ENCODE measurements at regions not wholly inside any gene's neighbourhood (a gene's known extent, or its start where the extent isn't known, plus 50 kb on each side); places are given as distances from the start of the nearest gene placed in this dataset.

DNA sequence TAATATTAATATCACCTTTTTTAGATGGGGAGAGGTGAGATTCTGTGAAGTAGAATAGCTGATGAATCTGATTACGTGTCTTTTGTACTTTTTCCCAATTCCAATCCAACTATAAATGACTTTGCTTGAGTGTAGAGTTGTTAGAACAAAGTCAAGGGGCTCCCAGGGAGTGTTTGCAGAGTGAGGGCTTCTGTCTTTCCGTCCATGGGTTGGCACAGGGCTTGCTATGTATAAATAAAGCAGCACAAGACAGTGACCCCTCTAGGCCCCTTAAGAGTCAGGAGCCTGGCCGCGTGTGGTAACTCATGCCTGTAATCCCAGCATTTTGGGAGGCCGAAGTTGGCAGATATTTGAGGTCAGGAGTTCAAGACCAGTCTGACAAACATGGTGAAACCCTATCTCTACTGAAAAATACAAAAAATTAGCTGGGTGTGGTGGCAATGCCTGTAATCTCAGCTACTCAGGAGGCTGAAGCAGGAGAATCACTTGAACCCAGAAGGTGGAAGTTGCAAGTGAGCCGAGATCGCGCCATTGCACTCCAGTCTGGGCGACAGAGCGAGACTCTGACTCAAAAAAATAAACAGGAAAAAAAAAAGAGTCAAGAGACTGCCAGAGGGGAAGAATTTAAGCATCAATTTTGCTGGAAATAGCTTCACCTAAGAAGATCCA, 127.9 kb upstream of the HS3ST3A1 start:
- Histone ChIP-seq H3K4me3 (ENCODE audit: low read length in 2 of 2) (no peak overlapping the region), H3K9me3 (ENCODE audit: control insufficient read depth in 2 of 2, insufficient read depth in 1 of 2, low read length in 1 of 2) (no peaks in the 10 kb centered on the region), H3K4me1 (ENCODE audit: control insufficient read depth in 2 of 2, insufficient read depth in 2 of 2, low read length in 2 of 2) (no peaks in the 10 kb centered on the region), H3K36me3 (ENCODE audit: control insufficient read depth in 2 of 2, insufficient read depth in 2 of 2, low read length in 1 of 2) (no peaks in the 10 kb centered on the region), H3K27ac (ENCODE audit: low read depth in 1 of 2, low read length in 1 of 2) (no peak overlapping the region), H3K27me3 (ENCODE audit: control insufficient read depth in 2 of 2, insufficient read depth in 1 of 2, low read length in 1 of 2) (no peaks in the 10 kb centered on the region)
- no peak for DNase-seq (ENCODE audit: low read depth in 6 of 9, low spot score in 9 of 9)
- 86% methylated on average over 10 of the region's 10 CpGs for WGBS

- WGBS = 58% methylated on average over 1 of the region's 1 CpG
- Histone ChIP-seq H3K9me3 (ENCODE audit: control insufficient read depth in 2 of 2, insufficient read depth in 1 of 2, low read length in 1 of 2) (no peaks in the 10 kb centered on the region), H3K36me3 (ENCODE audit: control insufficient read depth in 2 of 2, insufficient read depth in 2 of 2, low read length in 1 of 2) (no peaks in the 10 kb centered on the region), H3K4me3 (ENCODE audit: low read length in 2 of 2) (no peak overlapping the region), H3K4me1 (ENCODE audit: control insufficient read depth in 2 of 2, insufficient read depth in 2 of 2, low read length in 2 of 2) (no peaks in the 10 kb centered on the region), H3K27ac (ENCODE audit: low read depth in 1 of 2, low read length in 1 of 2) (no peak overlapping the region), H3K27me3 (ENCODE audit: control insufficient read depth in 2 of 2, insufficient read depth in 1 of 2, low read length in 1 of 2) (no peaks in the 10 kb centered on the region)
- DNase-seq (ENCODE audit: low read depth in 6 of 9, low spot score in 9 of 9) = no peak
Measured at GRCh38 chr17:13734880-13735279, 133.2 kb upstream of the HS3ST3A1 start.

GRCh38 chr17:13735444-13735843, 133.7 kb upstream of the HS3ST3A1 start:
- Histone ChIP-seq H3K36me3 (ENCODE audit: control insufficient read depth in 2 of 2, insufficient read depth in 2 of 2, low read length in 1 of 2) (no peaks in the 10 kb centered on the region), H3K9me3 (ENCODE audit: control insufficient read depth in 2 of 2, insufficient read depth in 1 of 2, low read length in 1 of 2) (no peaks in the 10 kb centered on the region), H3K27ac (ENCODE audit: low read depth in 1 of 2, low read length in 1 of 2) (no peak overlapping the region), H3K4me3 (ENCODE audit: low read length in 2 of 2) (no peak overlapping the region), H3K4me1 (ENCODE audit: control insufficient read depth in 2 of 2, insufficient read depth in 2 of 2, low read length in 2 of 2) (no peaks in the 10 kb centered on the region), H3K27me3 (ENCODE audit: control insufficient read depth in 2 of 2, insufficient read depth in 1 of 2, low read length in 1 of 2) (no peaks in the 10 kb centered on the region)
- WGBS = 94% methylated on average over 2 of the region's 2 CpGs
- DNase-seq (ENCODE audit: low read depth in 6 of 9, low spot score in 9 of 9) = no peak

DNA sequence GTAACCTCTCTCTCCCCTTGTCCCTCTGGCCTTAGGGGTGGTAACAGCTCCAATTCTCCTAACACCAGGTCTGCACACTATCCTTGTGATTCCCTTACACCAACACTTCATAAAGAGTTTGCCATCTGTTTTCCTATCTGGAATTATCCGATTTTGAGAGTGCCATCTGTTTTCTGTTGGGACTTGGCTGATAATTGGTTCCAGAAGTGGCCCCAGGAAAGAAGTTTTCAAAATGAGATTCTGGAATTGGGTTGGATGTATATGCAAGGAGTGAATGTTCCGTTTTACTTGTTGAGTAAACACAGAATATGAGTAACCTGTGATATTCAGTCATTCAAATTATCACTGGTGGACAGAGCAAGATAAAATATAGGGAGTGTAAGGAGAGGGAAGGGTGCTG, 134.1 kb upstream of the HS3ST3A1 start:
- Histone ChIP-seq H3K9me3 (ENCODE audit: control insufficient read depth in 2 of 2, insufficient read depth in 1 of 2, low read length in 1 of 2) (no peaks in the 10 kb centered on the region), H3K4me3 (ENCODE audit: low read length in 2 of 2) (no peak overlapping the region), H3K36me3 (ENCODE audit: control insufficient read depth in 2 of 2, insufficient read depth in 2 of 2, low read length in 1 of 2) (no peaks in the 10 kb centered on the region), H3K27ac (ENCODE audit: low read depth in 1 of 2, low read length in 1 of 2) (no peak overlapping the region), H3K27me3 (ENCODE audit: control insufficient read depth in 2 of 2, insufficient read depth in 1 of 2, low read length in 1 of 2) (no peaks in the 10 kb centered on the region), H3K4me1 (ENCODE audit: control insufficient read depth in 2 of 2, insufficient read depth in 2 of 2, low read length in 2 of 2) (no peaks in the 10 kb centered on the region)
- 92% methylated on average over 2 of the region's 2 CpGs for WGBS
- no peak for DNase-seq (ENCODE audit: low read depth in 6 of 9, low spot score in 9 of 9)

- H3K4me1 ChIP-seq (ENCODE audit: control insufficient read depth in 2 of 2, insufficient read depth in 2 of 2, low read length in 2 of 2) = no peaks in the 10 kb centered on the region
- no peak overlapping the region for H3K4me3 ChIP-seq (ENCODE audit: low read length in 2 of 2)
- no peaks in the 10 kb centered on the region for H3K36me3 ChIP-seq (ENCODE audit: control insufficient read depth in 2 of 2, insufficient read depth in 2 of 2, low read length in 1 of 2)
- no peaks in the 10 kb centered on the region for H3K27me3 ChIP-seq (ENCODE audit: control insufficient read depth in 2 of 2, insufficient read depth in 1 of 2, low read length in 1 of 2)
- DNase-seq (ENCODE audit: low read depth in 6 of 9, low spot score in 9 of 9) = no peak
- no peaks in the 10 kb centered on the region for H3K9me3 ChIP-seq (ENCODE audit: control insufficient read depth in 2 of 2, insufficient read depth in 1 of 2, low read length in 1 of 2)
- H3K27ac ChIP-seq (ENCODE audit: low read depth in 1 of 2, low read length in 1 of 2) = no peak overlapping the region
Measured at GRCh38 chr17:13736916-13737315, 135.2 kb upstream of the HS3ST3A1 start.

- no peak overlapping the region for H3K27ac ChIP-seq (ENCODE audit: low read depth in 1 of 2, low read length in 1 of 2)
- no peaks in the 10 kb centered on the region for H3K4me1 ChIP-seq (ENCODE audit: control insufficient read depth in 2 of 2, insufficient read depth in 2 of 2, low read length in 2 of 2)
- no peaks in the 10 kb centered on the region for H3K9me3 ChIP-seq (ENCODE audit: control insufficient read depth in 2 of 2, insufficient read depth in 1 of 2, low read length in 1 of 2)
- H3K36me3 ChIP-seq (ENCODE audit: control insufficient read depth in 2 of 2, insufficient read depth in 2 of 2, low read length in 1 of 2) = no peaks in the 10 kb centered on the region
- no peak overlapping the region for H3K4me3 ChIP-seq (ENCODE audit: low read length in 2 of 2)
- DNase-seq (ENCODE audit: low read depth in 6 of 9, low spot score in 9 of 9) = no peak
- 76% methylated on average over 3 of the region's 3 CpGs for WGBS
- no peaks in the 10 kb centered on the region for H3K27me3 ChIP-seq (ENCODE audit: control insufficient read depth in 2 of 2, insufficient read depth in 1 of 2, low read length in 1 of 2)
Measured at GRCh38 chr17:13740686-13741085, 139.0 kb upstream of the HS3ST3A1 start.

DNA sequence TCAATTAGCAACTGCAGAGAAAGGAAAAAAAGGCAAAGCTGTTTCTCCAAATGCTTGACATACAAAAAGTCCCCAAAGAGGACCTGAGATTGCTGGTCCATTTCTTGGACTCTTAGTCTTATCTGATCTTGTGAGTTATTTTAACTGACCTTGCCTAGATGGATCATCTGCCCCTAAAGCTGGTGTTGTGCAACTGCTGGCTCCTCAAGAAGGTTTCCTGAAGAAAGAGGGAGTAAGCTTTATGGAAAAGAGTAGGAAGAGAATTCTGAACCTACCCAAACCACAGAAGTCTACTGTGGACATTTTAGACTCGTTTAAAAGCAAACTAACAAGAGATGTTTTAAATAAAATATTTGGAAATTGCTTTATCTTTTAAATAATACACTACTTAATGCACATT, 140.0 kb upstream of the HS3ST3A1 start:
- Histone ChIP-seq H3K9me3 (ENCODE audit: control insufficient read depth in 2 of 2, insufficient read depth in 1 of 2, low read length in 1 of 2) (no peaks in the 10 kb centered on the region), H3K4me1 (ENCODE audit: control insufficient read depth in 2 of 2, insufficient read depth in 2 of 2, low read length in 2 of 2) (no peaks in the 10 kb centered on the region), H3K4me3 (ENCODE audit: low read length in 2 of 2) (no peak overlapping the region), H3K36me3 (ENCODE audit: control insufficient read depth in 2 of 2, insufficient read depth in 2 of 2, low read length in 1 of 2) (no peaks in the 10 kb centered on the region), H3K27me3 (ENCODE audit: control insufficient read depth in 2 of 2, insufficient read depth in 1 of 2, low read length in 1 of 2) (no peaks in the 10 kb centered on the region), H3K27ac (ENCODE audit: low read depth in 1 of 2, low read length in 1 of 2) (no peak overlapping the region)
- no peak for DNase-seq (ENCODE audit: low read depth in 6 of 9, low spot score in 9 of 9)
- WGBS = 91% methylated on average over 1 of the region's 1 CpG

DNA sequence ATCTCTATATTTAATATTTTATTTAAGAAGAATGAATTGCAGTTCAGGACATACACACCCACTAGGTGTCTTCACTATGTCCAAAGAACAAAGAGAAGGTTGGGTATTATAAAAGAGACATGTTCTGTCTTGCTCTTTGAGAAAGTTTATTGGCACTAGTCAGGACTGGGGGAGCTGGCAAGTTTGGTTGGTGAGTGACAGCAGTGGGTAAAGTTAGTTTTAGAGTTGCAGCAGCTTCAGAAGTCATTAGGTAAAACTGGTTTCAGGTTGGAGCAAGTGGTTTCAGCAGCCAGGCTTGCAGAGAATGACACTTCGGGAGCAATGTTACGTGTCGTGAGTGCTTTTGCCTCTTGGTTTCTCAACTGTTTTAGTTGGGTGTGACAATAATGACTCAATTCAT, 142.2 kb upstream of the HS3ST3A1 start:
- H3K4me3 ChIP-seq (ENCODE audit: low read length in 2 of 2) = no peak overlapping the region
- H3K27me3 ChIP-seq (ENCODE audit: control insufficient read depth in 2 of 2, insufficient read depth in 1 of 2, low read length in 1 of 2) = no peaks in the 10 kb centered on the region
- H3K9me3 ChIP-seq (ENCODE audit: control insufficient read depth in 2 of 2, insufficient read depth in 1 of 2, low read length in 1 of 2) = no peaks in the 10 kb centered on the region
- WGBS = over 99% methylated on average over 3 of the region's 3 CpGs
- no peaks in the 10 kb centered on the region for H3K36me3 ChIP-seq (ENCODE audit: control insufficient read depth in 2 of 2, insufficient read depth in 2 of 2, low read length in 1 of 2)
- H3K4me1 ChIP-seq (ENCODE audit: control insufficient read depth in 2 of 2, insufficient read depth in 2 of 2, low read length in 2 of 2) = no peaks in the 10 kb centered on the region
- no peak for DNase-seq (ENCODE audit: low read depth in 6 of 9, low spot score in 9 of 9)
- H3K27ac ChIP-seq (ENCODE audit: low read depth in 1 of 2, low read length in 1 of 2) = no peak overlapping the region

GRCh38 chr17:13746404-13746803, 144.7 kb upstream of the HS3ST3A1 start:
- H3K27me3 ChIP-seq (ENCODE audit: control insufficient read depth in 2 of 2, insufficient read depth in 1 of 2, low read length in 1 of 2) = no peaks in the 10 kb centered on the region
- no peaks in the 10 kb centered on the region for H3K9me3 ChIP-seq (ENCODE audit: control insufficient read depth in 2 of 2, insufficient read depth in 1 of 2, low read length in 1 of 2)
- WGBS = 89% methylated on average over 9 of the region's 9 CpGs
- no peak for DNase-seq (ENCODE audit: low read depth in 6 of 9, low spot score in 9 of 9)
- no peak overlapping the region for H3K27ac ChIP-seq (ENCODE audit: low read depth in 1 of 2, low read length in 1 of 2)
- H3K4me1 ChIP-seq (ENCODE audit: control insufficient read depth in 2 of 2, insufficient read depth in 2 of 2, low read length in 2 of 2) = no peaks in the 10 kb centered on the region
- H3K4me3 ChIP-seq (ENCODE audit: low read length in 2 of 2) = no peak overlapping the region
- H3K36me3 ChIP-seq (ENCODE audit: control insufficient read depth in 2 of 2, insufficient read depth in 2 of 2, low read length in 1 of 2) = no peaks in the 10 kb centered on the region
